ENCODE measurements at regions not wholly inside any gene's neighbourhood (a gene's known extent, or its start where the extent isn't known, plus 50 kb on each side); places are given as distances from the start of the nearest gene placed in this dataset.

DNA sequence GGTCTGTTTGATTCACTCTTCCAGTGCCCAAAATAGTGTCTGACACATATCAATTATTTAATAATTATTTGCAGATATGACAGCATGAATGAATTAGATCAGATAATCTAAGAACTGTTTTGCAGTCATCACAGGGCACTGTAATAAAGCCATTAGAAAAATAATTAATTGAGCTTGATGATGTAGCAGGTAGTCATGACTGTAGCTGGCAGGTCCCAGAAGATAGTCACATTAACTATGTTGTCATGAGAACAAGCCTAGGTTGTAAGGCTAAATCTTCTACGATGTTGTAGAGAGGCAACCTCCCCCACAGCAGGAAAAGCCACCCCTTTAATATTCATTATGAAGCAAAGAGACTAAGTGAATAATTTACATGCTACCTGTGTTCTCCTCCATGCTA, 243.9 kb upstream of the SPTLC3 start (continued):
- TF ChIP-seq AFF4 (CRISPR knock-in tag; IDR thresholded peaks at IDR 0.05; ENCODE audit: borderline replicate concordance) = no peak
- TF ChIP-seq E2F4 (CRISPR knock-in tag; IDR thresholded peaks at IDR 0.05; ENCODE audit: borderline replicate concordance, low read depth) = no peak
- TF ChIP-seq ATF6 (CRISPR knock-in tag; IDR thresholded peaks at IDR 0.05) = no peak

GRCh38 chr20:12773936-12774335, 234.8 kb upstream of the SPTLC3 start:
- ATAC-seq (no peak), DNase-seq (ENCODE audit: low spot score) (no peak)
- Mint-ChIP-seq H3K27me3 (ENCODE audit: low read depth) (peaks cover 39% of the 10 kb centered on the region), H3K36me3 (peaks cover 5% of the 10 kb centered on the region; the same call in 1 of the 2 replicates), H3K27ac (no peak overlapping the region), H3K9me3 (peaks cover 11% of the 10 kb centered on the region), H3K4me1 (peaks cover 14% of the 10 kb centered on the region), H3K4me3 (no peak overlapping the region)
- ChIA-PET CTCF (no interaction called here), POLR2A (no interaction called here)
- TF ChIP-seq TEAD4 (CRISPR knock-in tag; IDR thresholded peaks at IDR 0.05) = no peak
- TF ChIP-seq NFYB (CRISPR knock-in tag; conservative IDR thresholded peaks at IDR 0.05; ENCODE audit: low read depth) = no peak
- TF ChIP-seq, protein P1, sequence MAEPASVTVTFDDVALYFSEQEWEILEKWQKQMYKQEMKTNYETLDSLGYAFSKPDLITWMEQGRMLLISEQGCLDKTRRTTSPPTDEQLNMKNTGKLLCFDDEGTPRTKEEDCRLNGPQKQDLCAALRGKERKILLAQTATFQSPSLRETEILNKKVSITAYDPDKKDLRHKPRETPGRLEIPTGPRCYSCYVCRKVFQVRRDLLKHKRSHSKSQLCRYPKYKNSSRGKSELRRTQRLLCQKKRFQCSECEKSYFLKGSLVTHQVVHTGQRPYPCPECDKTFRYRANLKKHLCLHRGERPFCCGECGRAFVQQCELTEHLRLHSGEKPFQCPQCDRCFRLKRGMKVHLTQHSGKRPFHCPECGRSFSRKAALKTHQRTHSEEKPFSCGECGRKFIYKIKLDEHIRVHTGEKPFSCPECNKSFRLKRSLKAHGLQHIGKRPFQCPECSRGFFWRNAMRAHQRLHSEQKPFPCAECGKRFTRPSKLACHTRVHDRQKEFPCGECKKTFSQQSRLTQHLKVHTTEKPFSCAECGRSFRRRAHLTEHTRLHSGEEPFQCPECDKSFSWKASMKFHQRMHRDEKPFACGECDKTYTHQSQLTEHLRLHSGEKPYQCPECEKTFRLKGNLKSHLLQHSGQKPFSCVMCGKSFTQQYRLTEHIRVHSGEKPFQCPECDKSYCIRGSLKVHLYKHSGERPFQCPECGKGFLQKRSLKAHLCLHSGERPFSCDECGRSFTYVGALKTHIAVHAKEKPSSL (CRISPR knock-in tag; conservative IDR thresholded peaks at IDR 0.05) = no peak
- TF ChIP-seq FOXP1 (CRISPR knock-in tag; IDR thresholded peaks at IDR 0.05; ENCODE audit: borderline replicate concordance) = no peak
- no peak for TF ChIP-seq MYBL2 (CRISPR knock-in tag; IDR thresholded peaks at IDR 0.05)
- TF ChIP-seq ZNF396 (CRISPR knock-in tag; IDR thresholded peaks at IDR 0.05; ENCODE audit: borderline replicate concordance) = no peak
- no peak for TF ChIP-seq E2F4 (CRISPR knock-in tag; IDR thresholded peaks at IDR 0.05; ENCODE audit: borderline replicate concordance, low read depth)
- TF ChIP-seq ZSCAN18 (CRISPR knock-in tag; IDR thresholded peaks at IDR 0.05) = no peak
- no peak for TF ChIP-seq CREM (CRISPR knock-in tag; IDR thresholded peaks at IDR 0.05)
- TF ChIP-seq TP53 (CRISPR knock-in tag; IDR thresholded peaks at IDR 0.05) = no peak
- no peak for TF ChIP-seq E2F5 (CRISPR knock-in tag; IDR thresholded peaks at IDR 0.05)
- no peak for TF ChIP-seq SP1 (CRISPR knock-in tag; conservative IDR thresholded peaks at IDR 0.05)

All from WTC11 (cell line).